Prostate gland (tissue), 2 donors: ENCODE measurements at regions not wholly inside any gene's neighbourhood (a gene's known extent, or its start where the extent isn't known, plus 50 kb on each side); places are given as distances from the start of the nearest gene placed in this dataset.

ENCODE experiments used
- DNase-seq: peaks from one replicate; pipeline ENCODE4 v3.0.0-alpha.2; 2019; ENCODE audit warnings: low spot score
- H3K27ac ChIP-seq, 2 donors: fragments of 200-600 bp; sonication (generic); 2 replicates each; pipeline ENCODE4 v1.5.1; 2017 to 2019
- H3K27me3 ChIP-seq: fragments of 200-600 bp; sonication (generic); replicated peaks from 2 replicates; pipeline ENCODE4 v1.5.1; 2019; ENCODE audit not compliant: insufficient read depth
- H3K36me3 ChIP-seq, 2 donors: fragments of 200-600 bp; sonication (generic); 1 replicate in 1 of 2; 2 replicates in 1 of 2; pipeline versions ENCODE4 v1.5.1 to v1.8.1; 2017 to 2019
- H3K4me1 ChIP-seq: fragments of 200-600 bp; sonication (generic); replicated peaks from 2 replicates; pipeline ENCODE4 v1.5.1; 2019
- H3K4me3 ChIP-seq, 2 donors: fragments of 200-600 bp; sonication (generic); 2 replicates each; pipeline ENCODE4 v1.5.1; 2017 to 2019
- H3K9me3 ChIP-seq: fragments of 200-600 bp; sonication (generic); 2 replicates; pipeline ENCODE4 v1.5.1; 2017
- POLR2A ChIP-seq: fragments of 450-650 bp; IDR thresholded peaks from one replicate; pipeline ENCODE4 v1.6.1; 2016; ENCODE audit warnings: antibody characterized with exemption, mild to moderate bottlenecking
- POLR2AphosphoS5 ChIP-seq: sonication (generic); formaldehyde crosslinking; IDR thresholded peaks from one replicate; pipeline ENCODE4 v1.6.1; 2017; ENCODE audit warnings: antibody characterized with exemption
- WGBS: methylation state at CpG from one replicate; pipeline ENCODE4 v1.1.5; 2018; 5-methylcytosine and 5-hydroxymethylcytosine counted together
- intact Hi-C: fragments of 100-400 bp; cut with DNase I; formaldehyde crosslinking; loops from one replicate; pipeline ENCODE4 v1.14.2; 2022
- TF ChIP-seq, protein P1 (sequence below), 4 experiments: fragments of 200-600 bp in 2 of 4; fragments of 450-650 bp in 2 of 4; sonication (generic) in 2 of 4; IDR thresholded peaks; 1 replicate in 3 of 4; 2 replicates in 1 of 4; pipeline ENCODE4 v1.5.1; 2016 to 2019; ENCODE audit warnings: antibody characterized with exemption in 4 of 4, mild to moderate bottlenecking in 2 of 4, moderate library complexity in 2 of 4

- TF ChIP-seq, protein P1, sequence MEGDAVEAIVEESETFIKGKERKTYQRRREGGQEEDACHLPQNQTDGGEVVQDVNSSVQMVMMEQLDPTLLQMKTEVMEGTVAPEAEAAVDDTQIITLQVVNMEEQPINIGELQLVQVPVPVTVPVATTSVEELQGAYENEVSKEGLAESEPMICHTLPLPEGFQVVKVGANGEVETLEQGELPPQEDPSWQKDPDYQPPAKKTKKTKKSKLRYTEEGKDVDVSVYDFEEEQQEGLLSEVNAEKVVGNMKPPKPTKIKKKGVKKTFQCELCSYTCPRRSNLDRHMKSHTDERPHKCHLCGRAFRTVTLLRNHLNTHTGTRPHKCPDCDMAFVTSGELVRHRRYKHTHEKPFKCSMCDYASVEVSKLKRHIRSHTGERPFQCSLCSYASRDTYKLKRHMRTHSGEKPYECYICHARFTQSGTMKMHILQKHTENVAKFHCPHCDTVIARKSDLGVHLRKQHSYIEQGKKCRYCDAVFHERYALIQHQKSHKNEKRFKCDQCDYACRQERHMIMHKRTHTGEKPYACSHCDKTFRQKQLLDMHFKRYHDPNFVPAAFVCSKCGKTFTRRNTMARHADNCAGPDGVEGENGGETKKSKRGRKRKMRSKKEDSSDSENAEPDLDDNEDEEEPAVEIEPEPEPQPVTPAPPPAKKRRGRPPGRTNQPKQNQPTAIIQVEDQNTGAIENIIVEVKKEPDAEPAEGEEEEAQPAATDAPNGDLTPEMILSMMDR (IDR thresholded peaks at IDR 0.05), result peak; percentile 62 to 76 (median 70)
- TF ChIP-seq POLR2AphosphoS5 (no peak), POLR2A (no peak)
- intact Hi-C loops, result loop anchor here (5.0 kb wide), 1 partner anchor 202 kb away; no protein-coding TSS in a partner anchor
Observed at GRCh38 chr6:97394160-97394748, 111.2 kb upstream of the MMS22L start.

GRCh38 chr6:97396880-97397279, 113.9 kb upstream of the MMS22L start:
- Histone ChIP-seq H3K27ac (no peak overlapping the region), H3K4me3 (no peak overlapping the region), H3K36me3 (no peaks in the 10 kb centered on the region), H3K9me3 (no peaks in the 10 kb centered on the region), H3K4me1 (no peaks in the 10 kb centered on the region), H3K27me3 (no peaks in the 10 kb centered on the region)
- DNase-seq, result no peak
- 94% methylated on average over 4 of the region's 4 CpGs for WGBS
- intact Hi-C loops, result no loop called here
- TF ChIP-seq, protein P1 (IDR thresholded peaks at IDR 0.05), result no peak
- TF ChIP-seq POLR2A (no peak), POLR2AphosphoS5 (no peak)

More at GRCh38 chr6:97394160-97394748, 111.2 kb upstream of the MMS22L start:
- no peaks in the 10 kb centered on the region for H3K27me3 ChIP-seq
- H3K36me3 ChIP-seq, result no peaks in the 10 kb centered on the region
- H3K27ac ChIP-seq, result no peak overlapping the region
- no peaks in the 10 kb centered on the region for H3K4me1 ChIP-seq
- WGBS, result 0% methylated on average over 1 of the region's 1 CpG
- no peaks in the 10 kb centered on the region for H3K9me3 ChIP-seq
- no peak overlapping the region for H3K4me3 ChIP-seq
- DNase-seq, result peak; percentile 23

GRCh38 chr6:97399208-97399607, 116.2 kb upstream of the MMS22L start:
- 93% methylated on average over 2 of the region's 2 CpGs for WGBS
- H3K27ac ChIP-seq, result no peak overlapping the region
- no peaks in the 10 kb centered on the region for H3K36me3 ChIP-seq
- H3K4me1 ChIP-seq, result no peaks in the 10 kb centered on the region
- intact Hi-C loops, result no loop called here
- H3K9me3 ChIP-seq, result no peaks in the 10 kb centered on the region
- H3K27me3 ChIP-seq, result no peaks in the 10 kb centered on the region
- DNase-seq, result no peak
- no peak for TF ChIP-seq POLR2AphosphoS5
- no peak for TF ChIP-seq POLR2A
- TF ChIP-seq, protein P1 (IDR thresholded peaks at IDR 0.05), result no peak
- no peak overlapping the region for H3K4me3 ChIP-seq

DNA sequence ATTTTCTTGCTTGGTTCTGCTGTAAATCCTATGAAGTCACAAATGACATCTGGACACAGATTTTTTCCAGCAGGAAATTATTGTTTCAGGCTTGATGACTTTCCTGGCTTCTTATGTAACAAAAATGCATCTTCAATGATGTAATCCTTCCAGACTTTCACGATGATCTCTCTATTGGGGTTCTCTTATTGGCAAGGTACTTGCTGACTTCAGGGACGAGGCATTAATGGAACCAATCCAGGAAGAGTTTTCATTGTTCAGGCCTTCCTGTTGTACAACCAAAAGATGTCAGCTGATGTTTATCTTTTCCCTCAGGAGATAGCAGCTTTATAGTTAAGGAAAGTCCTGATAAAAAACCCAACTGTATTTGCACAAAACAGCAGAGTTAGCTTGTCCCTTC, 118.5 kb upstream of the MMS22L start:
- intact Hi-C loops, result no loop called here
- TF ChIP-seq POLR2AphosphoS5, result peak; percentile 56
- no peak for TF ChIP-seq POLR2A
- Histone ChIP-seq H3K9me3 (no peaks in the 10 kb centered on the region), H3K4me3 (no peak overlapping the region), H3K4me1 (no peaks in the 10 kb centered on the region), H3K27ac (no peak overlapping the region), H3K27me3 (no peaks in the 10 kb centered on the region), H3K36me3 (no peaks in the 10 kb centered on the region)
- no peak for DNase-seq
- WGBS, result 2% methylated on average over 2 of the region's 2 CpGs

DNA sequence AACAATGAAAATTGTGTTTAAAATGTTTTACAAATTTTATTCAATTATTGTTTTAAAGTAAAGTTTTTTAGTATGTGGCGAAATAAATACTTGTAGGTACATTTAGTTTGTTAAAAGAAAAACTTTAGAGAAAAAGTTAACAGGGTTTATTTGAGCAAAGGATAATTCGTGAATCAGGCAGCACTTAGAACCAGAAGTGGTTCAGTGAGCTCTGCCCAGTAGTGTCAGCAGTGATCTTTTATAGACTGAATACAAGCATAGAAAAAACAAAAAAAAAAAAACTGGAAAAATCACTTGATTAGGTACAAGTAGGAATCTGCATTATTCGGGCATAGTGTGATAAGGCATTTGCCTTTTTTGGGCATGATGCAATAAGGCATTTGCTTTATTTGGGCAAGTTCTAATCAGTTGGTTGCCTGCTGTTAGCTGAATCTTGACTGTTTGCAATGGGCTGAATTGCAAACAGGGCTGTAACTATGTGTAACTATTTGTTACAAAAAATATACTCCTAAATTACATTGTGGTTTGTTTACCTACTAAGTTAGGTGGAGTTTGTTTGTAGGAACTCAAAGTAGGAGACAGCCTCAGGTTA, 122.9 kb upstream of the MMS22L start:
- intact Hi-C loops, result no loop called here
- Histone ChIP-seq H3K36me3 (no peaks in the 10 kb centered on the region), H3K9me3 (no peaks in the 10 kb centered on the region), H3K27ac (no peak overlapping the region), H3K4me3 (no peak overlapping the region), H3K27me3 (no peaks in the 10 kb centered on the region), H3K4me1 (no peaks in the 10 kb centered on the region)
- 50% methylated on average over 3 of the region's 3 CpGs for WGBS
- TF ChIP-seq POLR2A, result no peak
- peak; percentile 39 for TF ChIP-seq POLR2AphosphoS5
- DNase-seq, result no peak

DNA sequence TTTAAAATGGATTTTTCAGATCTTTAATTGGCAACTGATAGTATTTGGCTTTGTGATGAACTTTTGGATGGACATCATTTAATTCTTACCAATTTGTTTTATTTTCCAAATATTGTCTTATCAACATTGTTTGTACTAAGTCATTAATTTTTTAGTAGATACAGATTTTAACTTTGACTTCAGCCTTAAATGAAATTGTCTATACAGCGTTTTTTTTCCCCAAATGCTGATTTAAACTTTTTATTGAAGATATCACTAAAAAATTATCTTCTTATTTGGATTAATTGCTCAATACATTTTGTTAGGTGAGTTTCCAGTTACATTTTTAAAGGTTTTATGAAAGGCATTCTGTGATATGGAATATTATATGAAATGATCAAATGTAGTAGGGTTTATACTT, 123.6 kb upstream of the MMS22L start:
- TF ChIP-seq, protein P1 (IDR thresholded peaks at IDR 0.05), result no peak
- TF ChIP-seq POLR2AphosphoS5 (no peak), POLR2A (no peak)
- no peaks in the 10 kb centered on the region for H3K27me3 ChIP-seq
- 77% methylated on average over 1 of the region's 1 CpG for WGBS
- no peak overlapping the region for H3K4me3 ChIP-seq
- no peaks in the 10 kb centered on the region for H3K36me3 ChIP-seq
- H3K9me3 ChIP-seq, result no peaks in the 10 kb centered on the region
- H3K27ac ChIP-seq, result no peak overlapping the region
- intact Hi-C loops, result no loop called here
- DNase-seq, result no peak
- H3K4me1 ChIP-seq, result no peaks in the 10 kb centered on the region
